HEK293 (cell line): ENCODE measurements at regions not wholly inside any gene's neighbourhood (a gene's known extent, or its start where the extent isn't known, plus 50 kb on each side); places are given as distances from the start of the nearest gene placed in this dataset.

Source experiments
- CTCF ChIA-PET: fragments of 350-600 bp; formaldehyde crosslinking; extraction: SDS; loops from one replicate; lab custom pipeline; 2021; ENCODE audit warnings: antibody characterized with exemption; lab: Yijun Ruan, JAX
- POLR2A ChIA-PET: fragments of 300-600 bp; formaldehyde crosslinking; extraction: SDS; loops from one replicate; lab custom pipeline; 2020; ENCODE audit warnings: antibody characterized with exemption, inconsistent platforms; lab: Yijun Ruan, JAX
- H3K27ac ChIP-seq: fragments of 200-500 bp; sonication (Bioruptor generic); 2 replicates; pipeline ENCODE4 v1.5.1; 2014; ENCODE audit warnings: low read depth, low read length, control low read depth, inconsistent platforms; ENCODE audit errors: extremely low read depth
- H3K36me3 ChIP-seq, 2 experiments: fragments of 200-500 bp in 1 of 2; sonication (Bioruptor generic) in 1 of 2; 1 replicate in 1 of 2; 2 replicates in 1 of 2; pipeline ENCODE4 v1.5.1; 2014 to 2017; ENCODE audit warnings: inconsistent platforms in 2 of 2, low read length in 2 of 2; ENCODE audit not compliant: control insufficient read depth in 2 of 2, insufficient read depth in 1 of 2
- H3K4me1 ChIP-seq: fragments of 200-500 bp; sonication (Bioruptor generic); 2 replicates; pipeline ENCODE4 v1.5.1; 2014; ENCODE audit warnings: mild to moderate bottlenecking, low read length, inconsistent platforms; ENCODE audit not compliant: control insufficient read depth, insufficient read depth
- H3K4me3 ChIP-seq: 2 replicates; pipeline ENCODE4 v1.5.1; 2011; ENCODE audit warnings: low read depth, mild to moderate bottlenecking, control low read depth, low read length, moderate library complexity
- H3K9me3 ChIP-seq: fragments of 200-500 bp; sonication (Bioruptor generic); 2 replicates; pipeline ENCODE4 v1.5.1; 2014; ENCODE audit warnings: low read depth, low read length, inconsistent platforms; ENCODE audit not compliant: control insufficient read depth, insufficient read depth
- HIC1 ChIP-seq: fragments of 450-650 bp; formaldehyde crosslinking; IDR thresholded peaks from 2 replicates; pipeline ENCODE4 v1.5.1; 2016; ENCODE audit warnings: missing biosample characterization, missing genetic modification characterization
- KLF7 ChIP-seq: fragments of 450-650 bp; formaldehyde crosslinking; IDR thresholded peaks from 2 replicates; pipeline ENCODE4 v1.5.1; 2016; ENCODE audit warnings: missing biosample characterization, missing genetic modification characterization, borderline replicate concordance
- ZBTB10 ChIP-seq: fragments of 450-650 bp; formaldehyde crosslinking; IDR thresholded peaks from 2 replicates; pipeline ENCODE4 v1.5.1; 2016; ENCODE audit warnings: missing biosample characterization, missing genetic modification characterization
- ZBTB44 ChIP-seq: fragments of 450-650 bp; IDR thresholded peaks from 2 replicates; pipeline ENCODE4 v1.5.1; 2018; ENCODE audit warnings: missing biosample characterization, mild to moderate bottlenecking, missing genetic modification characterization
- ZEB2 ChIP-seq: fragments of 450-650 bp; formaldehyde crosslinking; IDR thresholded peaks from 2 replicates; pipeline ENCODE4 v1.5.1; 2016; ENCODE audit warnings: missing biosample characterization, missing genetic modification characterization
- ZNF112 ChIP-seq: fragments of 450-650 bp; formaldehyde crosslinking; IDR thresholded peaks from 2 replicates; pipeline ENCODE4 v1.5.0; 2017; ENCODE audit warnings: missing biosample characterization, missing genetic modification characterization
- ZNF114 ChIP-seq: fragments of 450-650 bp; formaldehyde crosslinking; IDR thresholded peaks from 2 replicates; pipeline ENCODE4 v1.5.0; 2017; ENCODE audit warnings: missing biosample characterization, missing genetic modification characterization
- ZNF16 ChIP-seq: fragments of 450-650 bp; formaldehyde crosslinking; IDR thresholded peaks from 2 replicates; pipeline ENCODE4 v1.5.1; 2016; ENCODE audit warnings: low read depth, missing biosample characterization, missing genetic modification characterization
- ZNF23 ChIP-seq: fragments of 450-650 bp; formaldehyde crosslinking; IDR thresholded peaks from 2 replicates; pipeline ENCODE4 v1.5.1; 2016; ENCODE audit warnings: missing biosample characterization, missing genetic modification characterization, borderline replicate concordance
- ZNF26 ChIP-seq: fragments of 450-650 bp; formaldehyde crosslinking; IDR thresholded peaks from 2 replicates; pipeline ENCODE4 v1.5.1; 2016; ENCODE audit warnings: missing biosample characterization, missing genetic modification characterization
- ZNF324 ChIP-seq: fragments of 450-650 bp; formaldehyde crosslinking; IDR thresholded peaks from 2 replicates; pipeline ENCODE4 v1.5.1; 2016; ENCODE audit warnings: missing biosample characterization, missing genetic modification characterization
- ZNF350 ChIP-seq: fragments of 450-650 bp; formaldehyde crosslinking; IDR thresholded peaks from 2 replicates; pipeline ENCODE4 v1.5.0; 2017; ENCODE audit warnings: missing biosample characterization, mild to moderate bottlenecking, missing genetic modification characterization
- ZNF366 ChIP-seq: fragments of 450-650 bp; formaldehyde crosslinking; conservative IDR thresholded peaks from 2 replicates; pipeline ENCODE4 v1.5.1; 2016; ENCODE audit warnings: missing biosample characterization, missing genetic modification characterization
- ZNF394 ChIP-seq: fragments of 450-650 bp; formaldehyde crosslinking; IDR thresholded peaks from 2 replicates; pipeline ENCODE4 v1.5.1; 2016; ENCODE audit warnings: missing biosample characterization, missing genetic modification characterization, mild to moderate bottlenecking, moderate library complexity, borderline replicate concordance
- ZNF416 ChIP-seq: fragments of 450-650 bp; formaldehyde crosslinking; IDR thresholded peaks from 2 replicates; pipeline ENCODE4 v1.5.1; 2016; ENCODE audit warnings: missing biosample characterization, missing genetic modification characterization
- ZNF510 ChIP-seq: fragments of 450-650 bp; formaldehyde crosslinking; IDR thresholded peaks from 2 replicates; pipeline ENCODE4 v1.5.1; 2018; ENCODE audit warnings: mild to moderate bottlenecking, missing genetic modification characterization, missing biosample characterization; ENCODE audit not compliant: insufficient replicate concordance
- ZNF530 ChIP-seq: fragments of 450-650 bp; formaldehyde crosslinking; IDR thresholded peaks from 2 replicates; pipeline ENCODE4 v1.5.1; 2016; ENCODE audit warnings: low read depth, missing biosample characterization, missing genetic modification characterization
- ZNF560 ChIP-seq: fragments of 450-650 bp; formaldehyde crosslinking; IDR thresholded peaks from 2 replicates; pipeline ENCODE4 v1.5.1; 2017; ENCODE audit warnings: missing biosample characterization, missing genetic modification characterization, borderline replicate concordance
- ZNF660 ChIP-seq: fragments of 450-650 bp; IDR thresholded peaks from 2 replicates; pipeline ENCODE4 v1.5.1; 2018; ENCODE audit warnings: missing biosample characterization, mild to moderate bottlenecking, missing genetic modification characterization
- ZNF701 ChIP-seq: fragments of 450-650 bp; formaldehyde crosslinking; IDR thresholded peaks from 2 replicates; pipeline ENCODE4 v1.5.1; 2016; ENCODE audit warnings: missing biosample characterization, missing genetic modification characterization
- ZNF785 ChIP-seq: fragments of 450-650 bp; formaldehyde crosslinking; IDR thresholded peaks from 2 replicates; pipeline ENCODE4 v1.5.1; 2016; ENCODE audit warnings: missing biosample characterization, missing genetic modification characterization

- no peaks in the 10 kb centered on the region for H3K4me1 ChIP-seq
- H3K36me3 ChIP-seq = no peaks in the 10 kb centered on the region
- no peak overlapping the region for H3K27ac ChIP-seq
- TF ChIP-seq ZNF701 (no peak), ZNF324 (tag by site-specific recombination) (no peak), ZNF785 (tag by site-specific recombination) (no peak)
- H3K9me3 ChIP-seq = no peaks in the 10 kb centered on the region
- CTCF ChIA-PET = interaction anchor here (0.8 kb wide), 1 partner anchor 1717 kb away, joined by 3 read pairs; no protein-coding TSS in a partner anchor
- no peak overlapping the region for H3K4me3 ChIP-seq
- POLR2A ChIA-PET = no interaction called here
Observed at GRCh38 chr5:162301356-162301755, 233.8 kb downstream of the GABRG2 start.

- CTCF ChIA-PET = no interaction called here
- Histone ChIP-seq H3K27ac (no peak overlapping the region), H3K36me3 (no peaks in the 10 kb centered on the region), H3K9me3 (no peaks in the 10 kb centered on the region), H3K4me3 (no peak overlapping the region), H3K4me1 (no peaks in the 10 kb centered on the region)
- POLR2A ChIA-PET = no interaction called here
- TF ChIP-seq ZNF114 (tag by site-specific recombination) (no peak), ZNF112 (no peak), ZNF394 (no peak), ZNF701 (no peak), ZNF785 (tag by site-specific recombination) (no peak), ZNF416 (tag by site-specific recombination) (no peak)
Observed at GRCh38 chr5:162323466-162323865, 255.9 kb downstream of the GABRG2 start.

- no peaks in the 10 kb centered on the region for H3K36me3 ChIP-seq
- CTCF ChIA-PET = no interaction called here
- no peak overlapping the region for H3K27ac ChIP-seq
- POLR2A ChIA-PET = no interaction called here
- TF ChIP-seq ZNF26 = no peak
- H3K9me3 ChIP-seq = no peaks in the 10 kb centered on the region
- H3K4me3 ChIP-seq = no peak overlapping the region
- H3K4me1 ChIP-seq = no peaks in the 10 kb centered on the region
Observed at GRCh38 chr5:162324328-162324727, 256.8 kb downstream of the GABRG2 start.

GRCh38 chr5:162325143-162325727, 257.7 kb downstream of the GABRG2 start:
- no peak overlapping the region for H3K27ac ChIP-seq
- H3K4me3 ChIP-seq = no peak overlapping the region
- no peaks in the 10 kb centered on the region for H3K9me3 ChIP-seq
- H3K36me3 ChIP-seq = no peaks in the 10 kb centered on the region
- ChIA-PET POLR2A (no interaction called here), CTCF (no interaction called here)
- H3K4me1 ChIP-seq = no peaks in the 10 kb centered on the region
- TF ChIP-seq ZNF16 (no peak), ZNF530 (tag by site-specific recombination) (no peak), ZBTB44 (tag by site-specific recombination) (no peak), ZNF366 (tag by site-specific recombination) (no peak), ZEB2 (tag by site-specific recombination) (no peak), HIC1 (tag by site-specific recombination) (no peak), ZNF350 (tag by site-specific recombination) (no peak), ZNF23 (tag by site-specific recombination) (no peak), ZNF510 (tag by site-specific recombination) (no peak), ZNF560 (no peak), ZBTB10 (tag by site-specific recombination) (no peak), ZNF660 (tag by site-specific recombination) (no peak), ZNF416 (tag by site-specific recombination) (no peak), KLF7 (no peak)
